ENCODE measurements at regions not wholly inside any gene's neighbourhood (a gene's known extent, or its start where the extent isn't known, plus 50 kb on each side); places are given as distances from the start of the nearest gene placed in this dataset.

- no peak for DNase-seq
Observed at GRCh38 chr11:123378096-123378495, 52.0 kb upstream of the GRAMD1B start.

DNA sequence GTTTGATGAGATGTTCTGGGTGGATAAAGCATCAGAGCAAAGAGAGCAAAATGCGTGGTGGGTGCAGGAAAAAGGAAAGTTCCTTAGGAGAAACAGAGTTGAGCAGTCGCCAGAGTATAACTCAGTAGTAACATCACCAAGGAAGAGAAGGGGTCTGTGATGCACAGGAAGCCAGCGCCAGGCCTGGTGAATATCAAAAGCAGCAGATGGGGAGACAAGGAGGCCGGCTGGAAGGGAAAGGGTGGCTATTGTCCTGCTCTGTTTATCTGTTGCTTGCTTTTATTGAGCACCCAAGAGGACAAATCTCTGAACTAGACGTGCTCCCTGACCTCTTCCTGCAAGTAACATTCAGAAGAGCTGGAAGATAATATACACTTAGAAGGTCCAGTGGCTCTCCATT lies 52.7 kb upstream of the GRAMD1B start:
- no peak for DNase-seq

GRCh38 chr11:123375832-123376231 lies 54.2 kb upstream of the GRAMD1B start:
- no peak for DNase-seq

DNA sequence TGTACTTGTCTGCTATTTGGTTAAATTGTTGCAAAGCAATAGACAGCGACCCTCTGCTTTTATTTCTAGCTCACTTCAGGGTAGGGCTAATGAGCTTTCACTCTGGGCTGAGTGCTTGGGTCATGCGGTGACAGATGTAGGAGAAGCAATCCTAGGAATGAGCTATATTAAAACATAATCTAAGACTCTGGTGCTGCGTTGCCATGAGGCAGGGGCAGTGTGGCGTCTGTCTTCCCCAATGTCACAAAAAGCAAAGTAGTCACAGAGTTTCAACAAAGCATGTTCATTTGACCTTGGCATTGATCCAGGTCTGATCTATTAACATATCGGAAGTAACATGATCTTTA lies 55.5 kb upstream of the GRAMD1B start:
- no peak for DNase-seq

DNA sequence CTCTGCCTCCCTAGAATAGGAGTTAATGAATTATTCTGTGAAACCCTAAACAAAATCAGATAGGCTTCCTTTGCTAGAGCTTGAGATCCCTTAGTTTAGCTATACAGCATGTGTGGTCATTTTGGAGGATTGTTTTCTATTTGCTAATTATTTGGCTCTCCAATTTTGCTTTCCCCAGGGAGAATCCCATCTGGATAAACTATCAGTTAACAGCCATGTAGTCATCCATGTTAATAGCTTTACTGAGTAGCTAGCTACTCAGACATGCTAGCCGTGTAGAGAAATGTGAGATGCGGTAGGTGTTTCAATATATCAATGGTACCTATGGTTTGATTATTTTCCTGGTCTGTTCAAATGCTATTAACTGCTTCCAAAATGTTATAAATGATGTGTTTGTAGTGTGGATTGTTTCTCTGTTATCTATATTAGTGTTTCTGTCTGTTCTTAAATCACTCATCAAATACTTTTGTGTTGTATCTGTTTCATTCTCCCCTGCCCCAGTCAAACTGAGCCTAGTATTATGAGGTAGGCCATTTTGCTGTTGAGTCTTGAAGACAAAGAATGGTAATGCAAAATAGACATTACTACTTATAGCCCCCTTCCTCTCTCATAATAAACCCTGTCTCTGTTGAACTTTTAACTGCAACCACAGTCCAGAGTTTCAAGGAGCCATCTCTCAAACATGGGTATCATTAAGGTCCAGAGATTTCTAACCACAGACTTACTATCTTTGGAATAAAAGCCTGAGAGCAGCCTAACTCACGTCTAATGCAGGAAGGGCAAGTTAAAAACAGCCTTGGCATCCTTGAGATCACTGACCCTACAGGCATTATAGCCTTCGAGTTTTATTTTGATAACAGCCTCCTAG lies 56.1 kb upstream of the GRAMD1B start:
- DNase-seq: no peak

GRCh38 chr11:123371506-123372297 lies 58.4 kb upstream of the GRAMD1B start:
- no peak for DNase-seq

- no peak for DNase-seq
Observed at GRCh38 chr11:123366924-123367323, 63.1 kb upstream of the GRAMD1B start.

- DNase-seq: no peak
Observed at GRCh38 chr11:123365955-123366354, 64.1 kb upstream of the GRAMD1B start.

- no peak for DNase-seq
Observed at GRCh38 chr11:123364080-123364479, 66.0 kb upstream of the GRAMD1B start.

- no peak for DNase-seq
Observed at GRCh38 chr11:123363556-123363955, 66.5 kb upstream of the GRAMD1B start.

GRCh38 chr11:123362941-123363340 lies 67.1 kb upstream of the GRAMD1B start:
- no peak for DNase-seq

GRCh38 chr11:123362186-123362585 lies 67.9 kb upstream of the GRAMD1B start:
- no peak for DNase-seq

GRCh38 chr11:123361110-123361509 lies 69.0 kb upstream of the GRAMD1B start:
- DNase-seq: no peak

GRCh38 chr11:123360267-123360936 lies 69.7 kb upstream of the GRAMD1B start:
- DNase-seq: no peak

DNA sequence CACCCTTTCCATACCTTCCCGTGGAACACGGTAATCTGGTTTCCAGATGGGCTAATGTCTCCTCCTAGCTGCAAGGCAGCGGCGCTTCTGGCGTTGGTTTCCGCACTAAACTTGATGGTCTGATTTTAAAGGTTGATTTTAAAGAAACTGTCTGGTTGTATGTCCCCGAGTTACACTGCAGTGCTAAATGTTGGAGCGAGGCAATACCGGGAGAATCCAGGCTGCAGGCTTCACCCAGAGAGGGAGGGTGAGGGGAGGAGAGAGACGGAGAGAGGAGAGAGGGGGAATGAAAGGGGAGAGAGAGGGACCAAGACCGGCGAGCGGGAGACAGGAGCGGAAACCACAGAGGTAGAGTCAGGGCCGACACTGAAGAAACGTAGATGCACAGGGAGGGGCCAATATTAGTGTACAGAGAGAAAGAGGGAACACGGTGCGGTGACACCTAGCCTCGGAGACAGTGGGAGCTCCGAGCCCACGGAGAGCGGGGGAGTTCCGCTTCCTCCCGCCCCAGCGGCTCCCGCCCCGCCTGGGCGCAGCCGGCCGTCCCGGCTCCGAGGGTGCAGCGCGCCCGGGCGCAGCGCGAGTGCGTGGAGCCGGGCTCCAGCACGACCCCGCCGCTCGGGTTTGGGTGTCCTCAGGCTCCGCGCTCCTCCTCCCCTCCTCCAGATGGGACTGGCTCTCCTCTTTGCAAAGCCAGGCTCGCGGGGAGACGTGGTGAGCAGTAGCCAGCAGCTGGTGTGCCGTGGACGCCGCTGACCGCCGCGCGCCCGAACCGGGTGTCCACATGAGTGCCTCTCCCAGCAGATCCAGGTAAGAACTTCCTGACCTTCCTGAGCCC lies 71.9 kb upstream of the GRAMD1B start:
- no peak for DNase-seq

DNA sequence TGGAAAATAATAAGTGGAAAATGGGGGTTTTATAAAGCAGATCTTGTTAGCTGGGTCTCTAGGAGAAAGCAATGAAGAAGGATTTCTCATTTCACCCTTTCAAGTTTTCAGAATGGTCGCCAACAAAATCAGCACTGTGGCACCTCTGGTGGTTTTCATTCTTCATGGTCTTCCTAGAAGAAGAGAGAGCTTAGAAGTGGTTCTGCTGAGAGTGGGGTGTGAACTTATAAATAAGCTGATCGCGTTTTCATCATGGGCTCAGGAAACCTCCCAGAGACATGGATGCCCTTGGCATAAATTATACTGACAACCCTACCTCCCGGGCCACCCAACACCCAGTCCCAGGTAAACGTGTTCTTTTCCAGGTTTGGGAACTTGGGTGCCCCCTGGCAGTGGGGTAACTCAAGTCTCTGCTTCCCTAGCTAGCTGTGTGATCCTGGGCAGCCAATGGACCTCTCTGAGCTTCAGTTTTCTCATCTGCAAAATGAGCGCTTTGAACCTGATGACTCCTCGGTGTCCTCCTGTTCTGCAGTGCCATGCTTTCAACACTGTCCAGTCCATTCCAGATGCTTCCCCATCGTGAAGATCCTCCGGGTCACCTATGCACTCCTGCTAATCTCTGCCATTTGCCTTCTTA lies 72.6 kb upstream of the GRAMD1B start:
- DNase-seq: no peak

GRCh38 chr11:123356539-123356938 lies 73.5 kb upstream of the GRAMD1B start:
- no peak for DNase-seq

DNA sequence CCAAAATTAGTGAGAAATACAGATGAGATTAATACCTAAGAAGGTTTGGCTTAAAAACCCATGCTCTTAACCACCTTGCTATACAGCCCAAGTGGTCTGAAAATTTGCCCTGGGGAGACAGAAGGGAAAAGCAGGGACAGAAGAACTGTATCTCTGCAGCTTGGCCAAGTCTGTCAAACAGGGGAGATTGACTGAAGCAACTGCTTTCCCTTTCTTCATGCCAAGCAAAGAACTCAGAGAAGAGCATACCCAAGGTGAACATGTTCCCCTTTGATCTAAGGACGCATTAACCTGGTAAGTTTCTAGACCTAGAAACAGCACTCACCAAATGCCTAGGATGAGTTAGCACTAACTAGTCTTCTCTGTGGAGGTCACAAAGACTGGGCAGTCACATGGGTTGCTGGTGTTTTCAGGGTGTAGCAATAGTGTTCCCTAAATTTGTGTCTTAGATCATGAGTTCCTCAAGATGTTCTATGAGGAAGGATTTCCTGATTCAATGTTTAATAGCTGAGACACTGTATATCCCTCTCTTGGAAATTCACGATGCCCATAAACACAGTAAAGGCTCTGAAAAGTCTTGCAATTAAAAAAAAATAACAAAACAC lies 75.6 kb upstream of the GRAMD1B start:
- no peak for DNase-seq

DNA sequence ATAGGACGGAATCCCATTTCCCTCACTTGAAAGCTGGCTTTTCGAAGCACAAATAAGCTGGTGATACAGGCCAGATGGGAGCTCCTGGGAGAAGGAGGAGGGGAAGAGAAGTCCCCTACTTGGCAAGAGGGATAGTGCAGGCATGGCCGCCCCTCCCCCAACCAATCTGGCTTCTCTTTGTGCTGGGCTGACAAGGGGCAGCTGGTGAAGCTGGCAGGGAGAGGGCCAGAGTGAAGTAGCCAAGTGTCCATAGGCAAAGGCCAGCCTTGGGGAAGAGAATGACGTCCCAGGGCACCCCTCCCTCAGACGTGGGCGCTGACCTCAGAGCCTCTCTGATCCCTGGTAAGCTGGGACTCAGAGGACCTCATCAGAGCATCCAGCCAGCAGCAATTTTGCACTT lies 78.7 kb upstream of the GRAMD1B start:
- DNase-seq: no peak

- DNase-seq: no peak
Observed at GRCh38 chr11:123349382-123349781, 80.7 kb upstream of the GRAMD1B start.

GRCh38 chr11:123344790-123345357 lies 85.2 kb upstream of the GRAMD1B start:
- no peak for DNase-seq
